Panc1 (cell line): ENCODE measurements at regions not wholly inside any gene's neighbourhood (a gene's known extent, or its start where the extent isn't known, plus 50 kb on each side); places are given as distances from the start of the nearest gene placed in this dataset.

Experiments used
- CTCF ChIP-seq: fragments of 450-650 bp; IDR thresholded peaks from 2 replicates; pipeline ENCODE4 v1.5.1; 2017; ENCODE audit warnings: mild to moderate bottlenecking
- POLR2AphosphoS5 ChIP-seq: IDR thresholded peaks from 2 replicates; pipeline ENCODE4 v1.6.1; 2012; ENCODE audit warnings: mild to moderate bottlenecking, low read depth, low read length, moderate library complexity
- REST ChIP-seq, 2 experiments: IDR thresholded peaks; 2 replicates each; pipeline ENCODE4 v1.6.1; 2011 to 2012; ENCODE audit warnings: low read depth in 2 of 2, control low read depth in 1 of 2, low read length in 1 of 2, mild to moderate bottlenecking in 1 of 2, moderate library complexity in 1 of 2; ENCODE audit not compliant: insufficient read depth in 1 of 2
- SIN3A ChIP-seq: IDR thresholded peaks from 2 replicates; pipeline ENCODE4 v1.6.1; 2012; ENCODE audit warnings: low read depth, mild to moderate bottlenecking, low read length, moderate library complexity, borderline replicate concordance; ENCODE audit not compliant: insufficient read depth
- TCF7L2 ChIP-seq: IDR thresholded peaks from 2 replicates; pipeline ENCODE4 v1.6.1; 2011; ENCODE audit warnings: mild to moderate bottlenecking, low read depth, low read length, inconsistent platforms

GRCh38 chr5:158450751-158451171 lies 591.8 kb upstream of the CLINT1 start:
- TF ChIP-seq POLR2AphosphoS5 (no peak), CTCF (no peak), REST (IDR thresholded peaks at IDR 0.05; ENCODE audit: insufficient read depth in 1 of 2, low read depth in 2 of 2, low read length in 1 of 2) (no peak), SIN3A (no peak), TCF7L2 (no peak)
